Smooth muscle cell (in vitro differentiated cells): ENCODE measurements at regions not wholly inside any gene's neighbourhood (a gene's known extent, or its start where the extent isn't known, plus 50 kb on each side); places are given as distances from the start of the nearest gene placed in this dataset.
"Not testable (repeated sequence)": the region's sequence is repeated elsewhere in the genome, so short reads cannot be mapped to it uniquely, and the experiment has no call there.

ENCODE experiments used
- DNase-seq: peaks from one replicate; lab custom pipeline; 2025; ENCODE audit not compliant: unreplicated experiment; lab: John Stamatoyannopoulos, UW
- H2AFZ ChIP-seq: fragments of 200-600 bp; sonication (generic); 2 replicates; pipeline ENCODE4 v1.6.0; 2016; ENCODE audit warnings: antibody characterized with exemption, low read depth, mild to moderate bottlenecking
- H3F3A ChIP-seq: fragments of 200-600 bp; sonication (generic); 2 replicates; pipeline ENCODE4 v1.6.0; 2017; ENCODE audit warnings: antibody characterized with exemption, low read depth
- H3K27ac ChIP-seq: fragments of 200-600 bp; sonication (generic); 2 replicates; pipeline ENCODE4 v1.5.1; 2016; ENCODE audit warnings: low read depth, mild to moderate bottlenecking
- H3K27me3 ChIP-seq: fragments of 200-600 bp; sonication (generic); 2 replicates; pipeline ENCODE4 v1.6.1; 2016; ENCODE audit warnings: low read depth, mild to moderate bottlenecking
- H3K36me3 ChIP-seq: fragments of 200-600 bp; sonication (generic); 2 replicates; pipeline ENCODE4 v1.5.1; 2016; ENCODE audit warnings: low read depth
- H3K4me1 ChIP-seq: fragments of 200-600 bp; sonication (generic); 2 replicates; pipeline ENCODE4 v1.5.1; 2016; ENCODE audit warnings: low read depth
- H3K4me2 ChIP-seq: fragments of 200-600 bp; sonication (generic); 2 replicates; pipeline ENCODE4 v1.6.0; 2016; ENCODE audit warnings: mild to moderate bottlenecking
- H3K4me3 ChIP-seq: fragments of 200-600 bp; sonication (generic); 2 replicates; pipeline ENCODE4 v1.5.1; 2016; ENCODE audit warnings: mild to moderate bottlenecking
- H3K79me2 ChIP-seq: fragments of 200-600 bp; sonication (generic); 2 replicates; pipeline ENCODE4 v1.6.0; 2016; ENCODE audit warnings: low read depth, mild to moderate bottlenecking
- H3K9ac ChIP-seq: fragments of 200-600 bp; sonication (generic); 2 replicates; pipeline ENCODE4 v1.6.0; 2016; ENCODE audit warnings: low read depth
- H3K9me3 ChIP-seq: fragments of 200-600 bp; sonication (generic); replicated peaks from 2 replicates; pipeline ENCODE4 v1.5.1; 2016; ENCODE audit warnings: low read depth
- H4K20me1 ChIP-seq: fragments of 200-600 bp; sonication (generic); 2 replicates; pipeline ENCODE4 v1.6.0; 2016; ENCODE audit warnings: low read depth
- CTCF ChIP-seq: fragments of 200-600 bp; sonication (generic); IDR thresholded peaks from 2 replicates; pipeline ENCODE4 v1.5.1; 2017; ENCODE audit warnings: borderline replicate concordance, mild to moderate bottlenecking, antibody characterized with exemption; ENCODE audit not compliant: insufficient read depth, poor library complexity, severe bottlenecking
- WGBS: methylation state at CpG from one replicate; pipeline ENCODE4 v1.1.7; 2016; ENCODE audit warnings: low lambda C conversion rate; 5-methylcytosine and 5-hydroxymethylcytosine counted together

- Histone ChIP-seq H3K4me2 (no peak overlapping the region), H2AFZ (no peak overlapping the region), H3K79me2 (no peaks in the 10 kb centered on the region), H3K36me3 (no peaks in the 10 kb centered on the region), H3F3A (no peaks in the 10 kb centered on the region), H3K27ac (no peak overlapping the region), H3K4me3 (no peak overlapping the region), H3K9me3 (no peaks in the 10 kb centered on the region), H3K4me1 (no peaks in the 10 kb centered on the region), H4K20me1 (no peaks in the 10 kb centered on the region), H3K9ac (no peak overlapping the region), H3K27me3 (no peaks in the 10 kb centered on the region)
- 88% methylated on average over 14 of the region's 14 CpGs for WGBS
- no peak for TF ChIP-seq CTCF
- no peak for DNase-seq
Measured at GRCh38 chr7:98735801-98736200, 118.7 kb downstream of the NPTX2 start.

- H3K27me3 ChIP-seq, H3K9ac ChIP-seq, H2AFZ ChIP-seq, H3K36me3 ChIP-seq, H3K79me2 ChIP-seq, H3K4me1 ChIP-seq, DNase-seq, H3K9me3 ChIP-seq, H4K20me1 ChIP-seq, H3K27ac ChIP-seq, H3F3A ChIP-seq, H3K4me3 ChIP-seq, H3K4me2 ChIP-seq: not testable (repeated sequence)
- 95% methylated on average over 9 of the region's 9 CpGs for WGBS
Measured at GRCh38 chr7:98736461-98736860, 119.4 kb downstream of the NPTX2 start.

- no peak for TF ChIP-seq CTCF
- Histone ChIP-seq H3K4me3 (no peak overlapping the region), H4K20me1 (no peaks in the 10 kb centered on the region), H3K79me2 (no peaks in the 10 kb centered on the region), H3K9me3 (no peaks in the 10 kb centered on the region), H3F3A (no peaks in the 10 kb centered on the region), H3K27me3 (no peaks in the 10 kb centered on the region), H3K4me1 (no peaks in the 10 kb centered on the region), H3K27ac (no peak overlapping the region), H3K36me3 (no peaks in the 10 kb centered on the region), H3K4me2 (no peak overlapping the region), H2AFZ (no peak overlapping the region), H3K9ac (no peak overlapping the region)
- 82% methylated on average over 8 of the region's 8 CpGs for WGBS
- DNase-seq: no peak
Measured at GRCh38 chr7:98737176-98737575, 120.1 kb downstream of the NPTX2 start.

GRCh38 chr7:98740643-98741042 lies 123.6 kb downstream of the NPTX2 start:
- Histone ChIP-seq H3K9ac (no peak overlapping the region), H3K79me2 (no peaks in the 10 kb centered on the region), H3K4me3 (no peak overlapping the region), H3K4me2 (no peak overlapping the region), H3K4me1 (no peaks in the 10 kb centered on the region), H3K27me3 (no peaks in the 10 kb centered on the region), H3K36me3 (no peaks in the 10 kb centered on the region), H3K9me3 (no peaks in the 10 kb centered on the region), H3F3A (no peaks in the 10 kb centered on the region), H4K20me1 (no peaks in the 10 kb centered on the region), H2AFZ (no peak overlapping the region), H3K27ac (no peak overlapping the region)
- DNase-seq: no peak
- WGBS: 87% methylated on average over 3 of the region's 3 CpGs
- no peak for TF ChIP-seq CTCF
